OCI-LY3 (cell line): ENCODE measurements at regions not wholly inside any gene's neighbourhood (a gene's known extent, or its start where the extent isn't known, plus 50 kb on each side); places are given as distances from the start of the nearest gene placed in this dataset.

Source experiments
- H2AFZ ChIP-seq: fragments of 200-600, 300-600 bp; shearing (Covaris generic); 2 replicates; pipeline ENCODE4 v1.6.0; 2014; ENCODE audit warnings: antibody characterized with exemption, low read depth, low read length
- H3K27ac ChIP-seq: fragments of 200-600, 300-600 bp; sonication (generic); 2 replicates; pipeline ENCODE4 v1.5.1; 2014; ENCODE audit warnings: mild to moderate bottlenecking, low read length, moderate library complexity, mixed read lengths
- H3K27me3 ChIP-seq: fragments of 200-600, 300-600 bp; sonication (generic); 2 replicates; pipeline ENCODE4 v1.6.1; 2014; ENCODE audit warnings: low read depth, low read length, mixed read lengths
- H3K36me3 ChIP-seq: fragments of 200-600, 300-600 bp; sonication (generic); replicated peaks from 2 replicates; pipeline ENCODE3; 2014; ENCODE audit warnings: low read depth, low read length, mixed read lengths
- H3K4me1 ChIP-seq: fragments of 300-600, 200-600 bp; sonication (generic); 2 replicates; pipeline ENCODE4 v1.6.1; 2014; ENCODE audit warnings: low read length, mixed read lengths
- H3K4me2 ChIP-seq: fragments of 200-600, 300-600 bp; sonication (generic); 2 replicates; pipeline ENCODE4 v1.6.1; 2014; ENCODE audit warnings: low read length, mixed read lengths
- H3K4me3 ChIP-seq: fragments of 300-600, 200-600 bp; sonication (generic); 2 replicates; pipeline ENCODE4 v1.5.1; 2014; ENCODE audit warnings: antibody characterized with exemption, mild to moderate bottlenecking, low read length, moderate library complexity
- H3K79me2 ChIP-seq: fragments of 300-600, 200-600 bp; shearing (Covaris generic); 2 replicates; pipeline ENCODE4 v1.6.1; 2014; ENCODE audit warnings: mild to moderate bottlenecking, low read length, mixed read lengths
- H3K9ac ChIP-seq: fragments of 300-600, 200-600 bp; shearing (Covaris generic); 2 replicates; pipeline ENCODE4 v1.6.0; 2014; ENCODE audit warnings: mild to moderate bottlenecking, low read length, moderate library complexity
- H3K9me3 ChIP-seq: fragments of 200-600, 300-600 bp; shearing (Covaris generic); 2 replicates; pipeline ENCODE4 v1.6.1; 2014; ENCODE audit warnings: low read length, mixed read lengths; ENCODE audit not compliant: insufficient read depth
- H4K20me1 ChIP-seq: fragments of 200-600, 300-600 bp; sonication (generic); 2 replicates; pipeline ENCODE4 v1.6.1; 2016; ENCODE audit warnings: low read length, mixed read lengths; ENCODE audit not compliant: insufficient read depth
- EZH2phosphoT487 ChIP-seq: fragments of 200-600 bp; shearing (Covaris generic); IDR thresholded peaks from 2 replicates; pipeline ENCODE4 v1.6.1; 2018; ENCODE audit warnings: antibody characterized with exemption, mixed run types, low read depth
- TF ChIP-seq, protein P1 (sequence below): fragments of 200-600, 300-600 bp; sonication (generic); IDR thresholded peaks from 2 replicates; pipeline ENCODE4 v1.5.1; 2014; ENCODE audit warnings: antibody characterized with exemption, low read length, low read depth

DNA sequence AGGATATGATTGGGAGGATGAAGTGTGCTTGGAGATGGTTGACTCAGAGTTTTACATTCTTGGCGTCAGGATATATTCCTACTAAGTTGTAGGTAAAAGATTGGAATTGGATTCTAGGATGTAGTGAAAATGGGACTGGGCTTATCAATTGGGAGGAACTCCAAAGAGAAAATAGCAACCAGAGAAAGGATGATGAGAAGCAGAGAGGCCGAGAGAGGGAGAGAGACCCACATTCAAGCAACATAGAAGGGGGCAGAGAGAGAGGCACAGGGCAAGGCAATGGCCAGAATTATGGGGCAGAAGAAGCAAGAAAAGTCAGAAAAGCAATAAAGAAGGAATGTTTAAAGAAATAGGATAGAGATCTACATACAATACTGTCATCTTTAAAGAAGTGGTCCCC is 217.9 kb upstream of the ACTBL2 start:
- no peak overlapping the region for H2AFZ ChIP-seq
- TF ChIP-seq, protein P1, sequence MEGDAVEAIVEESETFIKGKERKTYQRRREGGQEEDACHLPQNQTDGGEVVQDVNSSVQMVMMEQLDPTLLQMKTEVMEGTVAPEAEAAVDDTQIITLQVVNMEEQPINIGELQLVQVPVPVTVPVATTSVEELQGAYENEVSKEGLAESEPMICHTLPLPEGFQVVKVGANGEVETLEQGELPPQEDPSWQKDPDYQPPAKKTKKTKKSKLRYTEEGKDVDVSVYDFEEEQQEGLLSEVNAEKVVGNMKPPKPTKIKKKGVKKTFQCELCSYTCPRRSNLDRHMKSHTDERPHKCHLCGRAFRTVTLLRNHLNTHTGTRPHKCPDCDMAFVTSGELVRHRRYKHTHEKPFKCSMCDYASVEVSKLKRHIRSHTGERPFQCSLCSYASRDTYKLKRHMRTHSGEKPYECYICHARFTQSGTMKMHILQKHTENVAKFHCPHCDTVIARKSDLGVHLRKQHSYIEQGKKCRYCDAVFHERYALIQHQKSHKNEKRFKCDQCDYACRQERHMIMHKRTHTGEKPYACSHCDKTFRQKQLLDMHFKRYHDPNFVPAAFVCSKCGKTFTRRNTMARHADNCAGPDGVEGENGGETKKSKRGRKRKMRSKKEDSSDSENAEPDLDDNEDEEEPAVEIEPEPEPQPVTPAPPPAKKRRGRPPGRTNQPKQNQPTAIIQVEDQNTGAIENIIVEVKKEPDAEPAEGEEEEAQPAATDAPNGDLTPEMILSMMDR: no peak
- TF ChIP-seq EZH2phosphoT487: no peak
- H3K79me2 ChIP-seq: no peaks in the 10 kb centered on the region
- H3K27ac ChIP-seq: no peak overlapping the region
- H3K4me2 ChIP-seq: no peak overlapping the region
- H4K20me1 ChIP-seq: no peaks in the 10 kb centered on the region
- no peaks in the 10 kb centered on the region for H3K9me3 ChIP-seq
- H3K4me1 ChIP-seq: no peaks in the 10 kb centered on the region
- no peak overlapping the region for H3K9ac ChIP-seq
- H3K27me3 ChIP-seq: no peaks in the 10 kb centered on the region
- no peaks in the 10 kb centered on the region for H3K36me3 ChIP-seq
- H3K4me3 ChIP-seq: no peak overlapping the region

DNA sequence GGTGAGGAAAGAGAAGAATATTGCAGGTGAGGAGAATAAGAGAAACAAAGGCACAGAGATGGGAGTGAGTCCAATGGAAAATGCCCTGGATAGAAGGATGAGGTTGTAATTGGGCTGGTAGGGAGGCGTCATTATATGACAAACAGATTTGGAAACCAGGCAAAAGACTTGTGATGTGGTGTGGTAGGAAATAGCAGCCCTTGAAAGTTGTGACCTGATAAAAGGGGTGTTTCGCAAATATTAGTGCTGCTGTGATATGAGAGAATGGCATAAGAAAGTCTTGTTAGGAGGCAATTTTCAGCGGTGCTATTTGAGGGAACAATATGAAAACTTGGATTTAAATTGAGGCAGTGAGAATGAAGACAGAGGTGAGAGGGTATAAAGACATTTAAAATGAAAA is 217.5 kb upstream of the ACTBL2 start:
- H4K20me1 ChIP-seq: no peaks in the 10 kb centered on the region
- H3K4me3 ChIP-seq: no peak overlapping the region
- no peaks in the 10 kb centered on the region for H3K36me3 ChIP-seq
- no peaks in the 10 kb centered on the region for H3K4me1 ChIP-seq
- no peak overlapping the region for H3K27ac ChIP-seq
- no peaks in the 10 kb centered on the region for H3K27me3 ChIP-seq
- no peaks in the 10 kb centered on the region for H3K9me3 ChIP-seq
- H3K79me2 ChIP-seq: no peaks in the 10 kb centered on the region
- no peak overlapping the region for H2AFZ ChIP-seq
- TF ChIP-seq, protein P1: no peak
- TF ChIP-seq EZH2phosphoT487: no peak
- no peak overlapping the region for H3K4me2 ChIP-seq
- no peak overlapping the region for H3K9ac ChIP-seq

DNA sequence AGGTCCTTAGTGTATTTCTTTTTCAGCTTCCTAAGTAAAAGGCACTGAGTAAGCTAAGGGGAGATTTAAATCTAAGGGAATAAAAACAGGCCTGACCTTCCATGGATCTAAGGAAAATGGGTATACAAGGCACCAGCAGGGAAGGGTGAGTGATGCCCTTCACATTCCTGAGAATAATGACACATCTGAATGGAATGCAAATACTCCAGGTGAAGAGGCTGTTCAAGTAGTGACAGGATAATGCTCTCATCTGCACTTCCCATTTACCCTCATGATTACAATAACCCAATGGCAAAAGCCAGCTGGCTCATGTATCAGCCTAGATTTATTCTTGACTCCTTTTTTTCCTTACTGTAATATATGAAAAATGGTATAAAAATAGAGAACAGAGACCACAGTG is 216.2 kb upstream of the ACTBL2 start:
- TF ChIP-seq EZH2phosphoT487: no peak
- TF ChIP-seq, protein P1: no peak
- no peak overlapping the region for H3K27ac ChIP-seq
- H2AFZ ChIP-seq: no peak overlapping the region
- H3K4me2 ChIP-seq: no peak overlapping the region
- no peaks in the 10 kb centered on the region for H4K20me1 ChIP-seq
- no peak overlapping the region for H3K4me3 ChIP-seq
- H3K36me3 ChIP-seq: no peaks in the 10 kb centered on the region
- H3K9ac ChIP-seq: no peak overlapping the region
- H3K9me3 ChIP-seq: no peaks in the 10 kb centered on the region
- no peaks in the 10 kb centered on the region for H3K27me3 ChIP-seq
- no peaks in the 10 kb centered on the region for H3K79me2 ChIP-seq
- H3K4me1 ChIP-seq: no peaks in the 10 kb centered on the region

DNA sequence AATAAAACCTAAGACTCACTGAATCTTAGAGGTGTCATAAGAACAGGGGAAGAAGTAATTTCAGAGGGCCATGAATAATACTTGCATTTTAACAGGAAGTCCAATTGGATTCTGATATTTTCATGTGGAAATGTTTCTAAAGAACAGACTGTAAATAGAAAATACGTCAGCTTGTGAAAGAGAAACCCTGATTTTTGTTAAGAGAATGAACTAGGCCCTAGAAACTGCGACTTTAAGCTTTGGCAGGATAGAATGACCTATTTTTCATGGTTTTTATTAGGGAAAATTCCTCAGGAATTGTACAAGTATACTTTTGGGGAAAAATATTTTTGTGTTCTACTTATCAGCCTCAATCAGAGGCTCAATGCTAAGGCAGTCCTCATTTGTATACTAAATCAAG is 215.5 kb upstream of the ACTBL2 start:
- no peaks in the 10 kb centered on the region for H3K4me1 ChIP-seq
- H3K79me2 ChIP-seq: no peaks in the 10 kb centered on the region
- no peak overlapping the region for H3K27ac ChIP-seq
- H2AFZ ChIP-seq: no peak overlapping the region
- H3K4me2 ChIP-seq: no peak overlapping the region
- no peaks in the 10 kb centered on the region for H3K9me3 ChIP-seq
- H3K27me3 ChIP-seq: no peaks in the 10 kb centered on the region
- no peak for TF ChIP-seq EZH2phosphoT487
- TF ChIP-seq, protein P1: no peak
- H3K4me3 ChIP-seq: no peak overlapping the region
- no peaks in the 10 kb centered on the region for H4K20me1 ChIP-seq
- H3K9ac ChIP-seq: no peak overlapping the region
- no peaks in the 10 kb centered on the region for H3K36me3 ChIP-seq
